Astrocyte (in vitro differentiated cells and primary cell): ENCODE measurements at regions not wholly inside any gene's neighbourhood (a gene's known extent, or its start where the extent isn't known, plus 50 kb on each side); places are given as distances from the start of the nearest gene placed in this dataset.
A peak's percentile ranks its signal among the peaks of the same experiment; 100 is the strongest.

Source experiments
- DNase-seq: peaks from one replicate; pipeline ENCODE4 v3.0.0-alpha.2; 2010; ENCODE audit warnings: low read depth
- FAIRE-seq: peaks from 2 replicates; lab custom pipeline; 2011; peaks lifted over from hg19 to GRCh38; lab: Jason Lieb, UNC
- H2AFZ ChIP-seq: 2 replicates; pipeline ENCODE4 v1.6.0; 2012; ENCODE audit warnings: low read depth, low read length, inconsistent platforms
- H3K27ac ChIP-seq: 2 replicates; pipeline ENCODE4 v1.5.1; 2011; ENCODE audit warnings: low read depth, low read length, inconsistent platforms
- H3K27me3 ChIP-seq: 2 replicates; pipeline ENCODE4 v1.6.0; 2011; ENCODE audit warnings: low read length, inconsistent platforms; ENCODE audit not compliant: insufficient read depth
- H3K36me3 ChIP-seq: 2 replicates; pipeline ENCODE4 v1.5.1; 2011; ENCODE audit warnings: low read length, inconsistent platforms; ENCODE audit not compliant: insufficient read depth
- H3K4me1 ChIP-seq: 2 replicates; pipeline ENCODE4 v1.5.1; 2011; ENCODE audit warnings: low read length, inconsistent platforms; ENCODE audit not compliant: insufficient read depth
- H3K4me2 ChIP-seq: 2 replicates; pipeline ENCODE4 v1.6.0; 2012; ENCODE audit warnings: low read length, inconsistent platforms
- H3K4me3 ChIP-seq: 2 replicates; pipeline ENCODE4 v1.5.1; 2011; ENCODE audit warnings: low read depth, mild to moderate bottlenecking, low read length, inconsistent platforms; ENCODE audit not compliant: insufficient read depth
- H3K79me2 ChIP-seq: 2 replicates; pipeline ENCODE4 v1.6.0; 2012; ENCODE audit warnings: mild to moderate bottlenecking, low read length, inconsistent platforms; ENCODE audit not compliant: insufficient read depth
- H3K9ac ChIP-seq: 2 replicates; pipeline ENCODE4 v1.6.0; 2012; ENCODE audit warnings: mild to moderate bottlenecking, low read length, inconsistent platforms
- H3K9me3 ChIP-seq: 2 replicates; pipeline ENCODE4 v1.5.1; 2012; ENCODE audit warnings: low read depth, mild to moderate bottlenecking, low read length, inconsistent platforms; ENCODE audit not compliant: insufficient read depth
- H4K20me1 ChIP-seq: 2 replicates; pipeline ENCODE4 v1.6.0; 2012; ENCODE audit warnings: low read length, inconsistent platforms; ENCODE audit not compliant: insufficient read depth
- H3K27ac Mint-ChIP-seq: one replicate; pipeline ENCODE4 v1.8.0; 2021; ENCODE audit warnings: mild to moderate bottlenecking, mixed read lengths; ENCODE audit not compliant: unreplicated experiment
- H3K27me3 Mint-ChIP-seq: one replicate; pipeline ENCODE4 v1.8.0; 2021; ENCODE audit warnings: low read depth, mixed read lengths; ENCODE audit not compliant: unreplicated experiment
- H3K36me3 Mint-ChIP-seq: one replicate; pipeline ENCODE4 v1.8.0; 2021; ENCODE audit warnings: low read depth, mixed read lengths; ENCODE audit not compliant: unreplicated experiment
- H3K4me1 Mint-ChIP-seq: one replicate; pipeline ENCODE4 v1.8.0; 2021; ENCODE audit warnings: low read depth, mixed read lengths; ENCODE audit not compliant: unreplicated experiment
- H3K4me3 Mint-ChIP-seq: one replicate; pipeline ENCODE4 v1.8.0; 2021; ENCODE audit warnings: mild to moderate bottlenecking, moderate library complexity, mixed read lengths; ENCODE audit not compliant: unreplicated experiment
- H3K9me3 Mint-ChIP-seq: one replicate; pipeline ENCODE4 v1.8.0; 2021; ENCODE audit warnings: mild to moderate bottlenecking, mixed read lengths; ENCODE audit not compliant: unreplicated experiment
- CTCF ChIP-seq: IDR thresholded peaks from 2 replicates; pipeline ENCODE4 v1.5.1; 2011; ENCODE audit warnings: low read depth, mild to moderate bottlenecking, inconsistent platforms, low read length, moderate library complexity; ENCODE audit not compliant: insufficient read depth
- EZH2 ChIP-seq: IDR thresholded peaks from 2 replicates; pipeline ENCODE4 v1.6.1; 2012; ENCODE audit warnings: mild to moderate bottlenecking, low read length, inconsistent platforms; ENCODE audit not compliant: insufficient read depth

- no peak overlapping the region for H3K4me3 ChIP-seq
- H3K79me2 ChIP-seq = no peaks in the 10 kb centered on the region
- H4K20me1 ChIP-seq = no peaks in the 10 kb centered on the region
- H2AFZ ChIP-seq = peak overlapping the region; percentile 4
- Mint-ChIP-seq H3K36me3 (no peaks in the 10 kb centered on the region), H3K4me3 (no peak overlapping the region), H3K9me3 (no peaks in the 10 kb centered on the region), H3K27ac (peak overlapping the region; percentile 31), H3K4me1 (peaks cover 45% of the 10 kb centered on the region), H3K27me3 (no peaks in the 10 kb centered on the region)
- H3K4me2 ChIP-seq = peak overlapping the region; percentile 0
- H3K9me3 ChIP-seq = no peaks in the 10 kb centered on the region
- peak overlapping the region; percentile 66 for H3K27ac ChIP-seq
- H3K9ac ChIP-seq = no peak overlapping the region
- H3K4me1 ChIP-seq = peaks cover 38% of the 10 kb centered on the region
- TF ChIP-seq EZH2 (no peak), CTCF (no peak)
- H3K36me3 ChIP-seq = no peaks in the 10 kb centered on the region
- DNase-seq (peak; percentile 85), FAIRE-seq (peak; percentile 13)
- no peaks in the 10 kb centered on the region for H3K27me3 ChIP-seq
Measured at GRCh38 chr15:88378188-88378637, 89.0 kb downstream of the MRPL46 start.

- Histone ChIP-seq H3K9me3 (no peaks in the 10 kb centered on the region), H3K36me3 (no peaks in the 10 kb centered on the region), H3K4me2 (no peak overlapping the region), H3K9ac (no peak overlapping the region), H3K79me2 (no peaks in the 10 kb centered on the region), H3K27me3 (no peaks in the 10 kb centered on the region), H3K4me3 (no peak overlapping the region), H4K20me1 (no peaks in the 10 kb centered on the region), H2AFZ (no peak overlapping the region), H3K4me1 (peaks cover 38% of the 10 kb centered on the region), H3K27ac (peak overlapping the region; percentile 66)
- H3K4me1 Mint-ChIP-seq = peaks cover 41% of the 10 kb centered on the region
- no peaks in the 10 kb centered on the region for H3K36me3 Mint-ChIP-seq
- DNase-seq (no peak), FAIRE-seq (no peak)
- H3K9me3 Mint-ChIP-seq = no peaks in the 10 kb centered on the region
- H3K27me3 Mint-ChIP-seq = peaks cover 3% of the 10 kb centered on the region
- H3K4me3 Mint-ChIP-seq = no peak overlapping the region
- H3K27ac Mint-ChIP-seq = peak overlapping the region; percentile 31
- TF ChIP-seq CTCF (no peak), EZH2 (no peak)
Measured at GRCh38 chr15:88377509-88377908, 89.7 kb downstream of the MRPL46 start.

- Histone ChIP-seq H3K79me2 (no peaks in the 10 kb centered on the region), H3K36me3 (no peaks in the 10 kb centered on the region), H4K20me1 (no peaks in the 10 kb centered on the region), H3K27ac (peak overlapping the region; percentile 97), H3K4me1 (peaks cover 38% of the 10 kb centered on the region), H3K27me3 (no peaks in the 10 kb centered on the region), H2AFZ (no peak overlapping the region), H3K9me3 (no peaks in the 10 kb centered on the region), H3K4me3 (no peak overlapping the region), H3K4me2 (peak overlapping the region; percentile 83), H3K9ac (peak overlapping the region; percentile 91)
- Mint-ChIP-seq H3K4me1 (peaks cover 35% of the 10 kb centered on the region), H3K36me3 (no peaks in the 10 kb centered on the region), H3K9me3 (peaks cover 3% of the 10 kb centered on the region), H3K27me3 (peaks cover 7% of the 10 kb centered on the region), H3K27ac (peak overlapping the region; percentile 2), H3K4me3 (no peak overlapping the region)
- TF ChIP-seq EZH2 (no peak), CTCF (no peak)
- FAIRE-seq = no peak
- DNase-seq = peak; percentile 90
Measured at GRCh38 chr15:88376574-88377174, 90.5 kb downstream of the MRPL46 start.
